ENCODE measurements at regions not wholly inside any gene's neighbourhood (a gene's known extent, or its start where the extent isn't known, plus 50 kb on each side); places are given as distances from the start of the nearest gene placed in this dataset.

DNA sequence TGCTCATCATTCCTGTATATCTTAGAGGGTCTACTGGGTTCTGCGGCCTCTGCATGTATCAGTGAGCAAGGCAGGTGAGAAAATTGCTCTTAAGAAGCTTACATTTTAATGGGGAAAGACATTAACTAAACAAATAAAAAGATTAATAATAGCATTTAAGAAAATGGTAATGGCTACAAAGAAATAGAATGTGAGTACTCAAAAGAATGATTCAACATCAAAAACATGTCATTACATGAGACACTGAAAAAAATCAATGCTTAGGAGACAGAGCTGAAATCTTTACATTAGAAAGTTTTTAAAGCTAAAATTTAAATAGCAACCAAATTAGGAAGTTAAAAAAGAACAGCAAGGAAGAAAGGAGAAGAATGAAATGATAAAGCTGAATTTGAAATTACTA lies 146.9 kb upstream of the PHACTR1 start:
- TF ChIP-seq, protein P1, sequence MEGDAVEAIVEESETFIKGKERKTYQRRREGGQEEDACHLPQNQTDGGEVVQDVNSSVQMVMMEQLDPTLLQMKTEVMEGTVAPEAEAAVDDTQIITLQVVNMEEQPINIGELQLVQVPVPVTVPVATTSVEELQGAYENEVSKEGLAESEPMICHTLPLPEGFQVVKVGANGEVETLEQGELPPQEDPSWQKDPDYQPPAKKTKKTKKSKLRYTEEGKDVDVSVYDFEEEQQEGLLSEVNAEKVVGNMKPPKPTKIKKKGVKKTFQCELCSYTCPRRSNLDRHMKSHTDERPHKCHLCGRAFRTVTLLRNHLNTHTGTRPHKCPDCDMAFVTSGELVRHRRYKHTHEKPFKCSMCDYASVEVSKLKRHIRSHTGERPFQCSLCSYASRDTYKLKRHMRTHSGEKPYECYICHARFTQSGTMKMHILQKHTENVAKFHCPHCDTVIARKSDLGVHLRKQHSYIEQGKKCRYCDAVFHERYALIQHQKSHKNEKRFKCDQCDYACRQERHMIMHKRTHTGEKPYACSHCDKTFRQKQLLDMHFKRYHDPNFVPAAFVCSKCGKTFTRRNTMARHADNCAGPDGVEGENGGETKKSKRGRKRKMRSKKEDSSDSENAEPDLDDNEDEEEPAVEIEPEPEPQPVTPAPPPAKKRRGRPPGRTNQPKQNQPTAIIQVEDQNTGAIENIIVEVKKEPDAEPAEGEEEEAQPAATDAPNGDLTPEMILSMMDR (IDR thresholded peaks at IDR 0.05), result no peak
- intact Hi-C loops (cut with DNase I, micrococcal nuclease), result no loop called here
- no peak for ATAC-seq
- Histone ChIP-seq H3K4me1 (ENCODE audit: low read depth) (peaks cover 5% of the 10 kb centered on the region), H3K36me3 (ENCODE audit: low read depth) (no peaks in the 10 kb centered on the region), H3K9me3 (no peaks in the 10 kb centered on the region), H3K4me3 (no peak overlapping the region)
- no peak for DNase-seq

DNA sequence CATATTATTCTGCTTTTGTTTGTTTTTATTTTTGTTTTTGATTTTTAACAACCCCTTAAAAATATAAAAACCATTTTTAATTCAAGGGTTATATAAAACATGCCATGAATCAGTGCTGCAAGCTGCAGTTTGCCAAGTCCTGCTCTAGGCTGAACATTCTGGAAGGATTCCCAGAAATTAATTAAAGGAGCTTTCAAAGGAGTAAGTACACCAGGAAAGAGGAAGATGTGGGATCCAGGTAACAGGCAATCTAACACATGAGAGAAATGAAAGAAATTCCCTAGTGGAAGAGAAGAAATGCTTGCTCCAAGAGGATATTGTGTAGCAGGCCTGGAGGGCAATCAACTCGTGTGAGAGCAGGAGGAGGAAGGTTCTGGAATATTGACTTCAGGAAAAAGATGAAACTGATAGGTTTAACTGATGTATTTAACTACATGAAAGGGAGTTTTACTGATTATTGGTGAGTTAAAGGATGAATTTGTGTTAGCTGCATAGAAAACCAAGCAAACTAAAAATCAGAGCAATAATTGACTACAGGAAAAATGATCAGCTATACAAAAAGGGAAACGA lies 146.0 kb upstream of the PHACTR1 start:
- Histone ChIP-seq H3K4me3 (no peak overlapping the region), H3K9me3 (no peaks in the 10 kb centered on the region), H3K36me3 (ENCODE audit: low read depth) (no peaks in the 10 kb centered on the region), H3K4me1 (ENCODE audit: low read depth) (peaks cover 5% of the 10 kb centered on the region)
- TF ChIP-seq, protein P1 (IDR thresholded peaks at IDR 0.05), result no peak
- intact Hi-C loops (cut with DNase I, micrococcal nuclease), result no loop called here
- ATAC-seq (peak; percentile 33), DNase-seq (no peak)

DNA sequence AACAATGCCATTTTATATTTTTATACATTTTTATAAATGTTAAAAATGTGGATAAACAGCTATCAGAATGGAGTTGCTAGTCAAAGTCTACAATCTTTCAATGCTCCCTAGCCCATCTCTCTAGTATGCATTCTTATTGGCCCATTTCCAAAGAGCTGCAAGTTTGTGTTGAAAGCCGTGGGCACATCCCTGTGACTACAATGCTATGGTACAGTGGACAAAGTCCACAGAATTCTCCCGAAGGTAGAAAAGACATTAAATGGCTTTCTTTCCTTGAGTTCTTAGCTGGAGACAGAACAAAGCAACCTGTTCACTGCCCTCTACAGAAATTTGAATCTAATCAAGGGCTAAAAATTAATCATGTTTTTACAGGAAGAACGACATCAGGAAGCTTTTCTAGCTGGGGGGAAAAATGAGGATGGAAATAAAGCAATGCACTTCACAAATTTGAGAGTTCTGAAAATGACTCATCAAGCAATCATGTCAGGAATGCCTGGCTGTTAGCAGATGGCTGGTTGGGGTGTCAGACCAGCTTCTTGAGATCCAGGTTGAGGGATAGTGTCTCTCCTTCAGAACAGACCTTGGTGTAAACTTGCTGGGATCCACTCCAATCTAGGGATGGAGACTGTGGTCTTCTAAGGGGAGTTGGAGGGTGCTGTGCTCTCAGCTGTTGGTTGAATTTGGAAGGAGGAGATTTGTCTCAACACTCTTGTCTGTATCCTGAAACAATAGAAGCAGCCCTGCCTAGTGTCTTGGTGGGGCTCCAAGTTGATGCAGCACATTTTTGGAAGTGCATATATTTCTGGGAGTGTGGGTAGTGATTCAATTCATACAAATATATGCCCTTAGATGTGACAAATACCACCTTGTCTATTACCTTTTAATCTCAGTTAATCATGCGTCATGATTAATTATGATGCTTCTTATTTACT lies 143.4 kb upstream of the PHACTR1 start:
- peak in 1 of 3 donors; percentile 21 for DNase-seq
- TF ChIP-seq, protein P1 (IDR thresholded peaks at IDR 0.05), result no peak
- ATAC-seq, result peak; percentile 59
- peaks cover 5% of the 10 kb centered on the region for H3K4me1 ChIP-seq (ENCODE audit: low read depth)
- H3K36me3 ChIP-seq (ENCODE audit: low read depth), result no peaks in the 10 kb centered on the region
- H3K9me3 ChIP-seq, result no peaks in the 10 kb centered on the region
- intact Hi-C loops (cut with DNase I, micrococcal nuclease), result no loop called here
- no peak overlapping the region for H3K4me3 ChIP-seq

DNA sequence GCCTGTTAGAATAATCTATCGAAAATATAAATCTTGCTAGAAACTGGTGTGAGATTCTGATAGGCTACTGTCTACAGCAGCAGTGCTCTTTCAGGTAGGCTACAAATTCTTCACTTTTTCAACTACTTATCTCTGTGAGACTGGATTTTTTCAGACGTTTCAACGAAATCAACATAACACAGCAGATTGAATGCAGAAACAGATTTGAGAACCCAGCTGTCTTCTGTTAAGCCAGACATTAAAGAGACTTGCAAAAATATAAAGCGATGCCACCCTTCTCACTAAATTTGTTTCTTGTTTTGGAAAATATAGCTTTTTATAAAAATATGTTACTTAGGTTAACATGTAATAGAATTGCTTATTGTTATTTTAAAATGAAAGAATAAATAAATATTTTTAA lies 140.6 kb upstream of the PHACTR1 start:
- Histone ChIP-seq H3K4me3 (no peak overlapping the region), H3K36me3 (ENCODE audit: low read depth) (no peaks in the 10 kb centered on the region), H3K4me1 (ENCODE audit: low read depth) (no peaks in the 10 kb centered on the region), H3K9me3 (no peaks in the 10 kb centered on the region)
- intact Hi-C loops (cut with DNase I, micrococcal nuclease), result no loop called here
- no peak for DNase-seq
- TF ChIP-seq, protein P1 (IDR thresholded peaks at IDR 0.05), result no peak
- no peak for ATAC-seq

DNA sequence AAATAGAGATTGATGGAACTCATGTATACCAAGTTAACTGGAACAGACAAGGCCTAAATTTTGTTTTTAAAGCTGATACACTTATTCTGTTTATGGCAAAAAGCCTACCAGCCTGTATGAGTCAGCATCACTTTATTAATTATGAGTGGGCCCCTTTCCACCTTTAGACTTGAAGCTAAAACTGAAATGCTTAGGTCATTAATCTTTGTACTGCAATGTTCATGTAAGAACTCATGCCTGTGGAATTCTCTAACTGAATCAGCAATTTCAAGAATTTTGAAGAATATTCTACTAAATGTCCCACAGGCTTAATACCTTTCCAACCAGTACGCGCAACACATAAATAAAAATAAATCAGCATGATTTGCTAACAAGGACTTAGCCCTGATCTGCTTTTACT lies 140.2 kb upstream of the PHACTR1 start:
- Histone ChIP-seq H3K36me3 (ENCODE audit: low read depth) (no peaks in the 10 kb centered on the region), H3K4me1 (ENCODE audit: low read depth) (no peaks in the 10 kb centered on the region), H3K4me3 (no peak overlapping the region), H3K9me3 (no peaks in the 10 kb centered on the region)
- ATAC-seq, result no peak
- TF ChIP-seq, protein P1 (IDR thresholded peaks at IDR 0.05), result no peak
- intact Hi-C loops (cut with DNase I, micrococcal nuclease), result no loop called here
- DNase-seq, result no peak
